Panc1 (cell line): ENCODE measurements at regions not wholly inside any gene's neighbourhood (a gene's known extent, or its start where the extent isn't known, plus 50 kb on each side); places are given as distances from the start of the nearest gene placed in this dataset.

Source experiments
- ATAC-seq: fragments of 200-7000 bp; cut with Tn5 transposase; 2 replicates; pipeline ENCODE4 v1.9.1; 2020; ENCODE audit warnings: mild to moderate bottlenecking, moderate library complexity
- BruUV-seq: library from RNA; stranded (reverse); fragments of 400-500 nt; replicated peaks from 2 replicates; lab custom pipeline; 2021; lab: Mats Ljungman, UMichigan
- CTCF ChIA-PET: fragments of 300-600 bp; sonication (Branson Sonifier 250); formaldehyde crosslinking; loops from one replicate; lab custom pipeline; 2022; ENCODE audit warnings: antibody characterized with exemption; lab: Charles Lee
- POLR2A ChIA-PET: fragments of 300-600 bp; sonication (Branson Sonifier 250); formaldehyde crosslinking; loops from one replicate; lab custom pipeline; 2022; ENCODE audit warnings: antibody characterized with exemption; lab: Charles Lee
- DNase-seq: peaks from one replicate; pipeline ENCODE4 v3.0.0-alpha.2; 2010; ENCODE audit warnings: low read depth, low spot score
- H3K27ac ChIP-seq: 2 replicates; pipeline ENCODE4 v1.5.1; 2011; ENCODE audit warnings: mild to moderate bottlenecking, low read length, inconsistent platforms
- H3K27me3 ChIP-seq: fragments of 200-500 bp; sonication (Bioruptor generic); 2 replicates; pipeline ENCODE4 v1.6.0; 2014; ENCODE audit warnings: low read length, inconsistent platforms; ENCODE audit not compliant: control insufficient read depth, insufficient read depth
- H3K36me3 ChIP-seq: fragments of 200-500 bp; sonication (Bioruptor generic); 2 replicates; pipeline ENCODE4 v1.5.1; 2014; ENCODE audit warnings: inconsistent platforms, mild to moderate bottlenecking, low read length, moderate library complexity; ENCODE audit not compliant: control insufficient read depth, insufficient read depth
- H3K4me1 ChIP-seq: 2 replicates; pipeline ENCODE4 v1.5.1; 2011; ENCODE audit warnings: inconsistent platforms, mild to moderate bottlenecking, low read length, moderate library complexity; ENCODE audit not compliant: control insufficient read depth, insufficient read depth
- H3K4me3 ChIP-seq, 2 experiments: 2 replicates each; pipeline ENCODE4 v1.5.1; 2011 to 2012; ENCODE audit warnings: low read depth in 2 of 2, low read length in 2 of 2, mild to moderate bottlenecking in 2 of 2, inconsistent platforms in 1 of 2, moderate library complexity in 1 of 2
- H3K9me3 ChIP-seq: fragments of 200-500 bp; sonication (Bioruptor generic); 2 replicates; pipeline ENCODE4 v1.5.1; 2014; ENCODE audit warnings: low read depth, mild to moderate bottlenecking, inconsistent platforms, low read length, moderate library complexity; ENCODE audit not compliant: control insufficient read depth, insufficient read depth
- POLR2AphosphoS5 ChIP-seq: IDR thresholded peaks from 2 replicates; pipeline ENCODE4 v1.6.1; 2012; ENCODE audit warnings: mild to moderate bottlenecking, low read depth, low read length, moderate library complexity
- SIN3A ChIP-seq: IDR thresholded peaks from 2 replicates; pipeline ENCODE4 v1.6.1; 2012; ENCODE audit warnings: low read depth, mild to moderate bottlenecking, low read length, moderate library complexity, borderline replicate concordance; ENCODE audit not compliant: insufficient read depth
- TCF7L2 ChIP-seq: IDR thresholded peaks from 2 replicates; pipeline ENCODE4 v1.6.1; 2011; ENCODE audit warnings: mild to moderate bottlenecking, low read depth, low read length, inconsistent platforms
- in situ Hi-C: cut with HindIII; loops from 2 replicates; pipeline ENCODE4 v1.10.0; 2016; ENCODE audit warnings: low sequenced_read_pairs, low pct_unique_long_range_greater_than_20kb
- intact Hi-C: fragments of 100-400 bp; cut with micrococcal nuclease; formaldehyde crosslinking; loops from one replicate; pipeline ENCODE4 v1.10.0; 2022; ENCODE audit not compliant: unreplicated experiment
- TF ChIP-seq, protein P1 (sequence below), 2 experiments: IDR thresholded peaks; 2 replicates each; pipeline ENCODE4 v1.6.1; 2011 to 2012; ENCODE audit warnings: low read depth in 2 of 2, control low read depth in 1 of 2, low read length in 1 of 2, mild to moderate bottlenecking in 1 of 2, moderate library complexity in 1 of 2; ENCODE audit not compliant: insufficient read depth in 1 of 2
- TF ChIP-seq, protein P2 (sequence below): fragments of 450-650 bp; IDR thresholded peaks from 2 replicates; pipeline ENCODE4 v1.5.1; 2017; ENCODE audit warnings: mild to moderate bottlenecking

GRCh38 chr1:112165375-112165774 lies 175.9 kb upstream of the KCND3 start:
- no TSS peak for BruUV-seq
- Histone ChIP-seq H3K27ac (no peak overlapping the region), H3K27me3 (no peaks in the 10 kb centered on the region; the same call in 1 of the 2 replicates), H3K4me1 (no peaks in the 10 kb centered on the region), H3K9me3 (no peaks in the 10 kb centered on the region), H3K36me3 (no peaks in the 10 kb centered on the region), H3K4me3 (no peak overlapping the region)
- in situ Hi-C loops (no loop called here), intact Hi-C loops (no loop called here)
- ATAC-seq (no peak), DNase-seq (no peak)
- CTCF ChIA-PET, result no interaction called here
- no peak for TF ChIP-seq TCF7L2
- TF ChIP-seq POLR2AphosphoS5, result no peak
- TF ChIP-seq, protein P1, sequence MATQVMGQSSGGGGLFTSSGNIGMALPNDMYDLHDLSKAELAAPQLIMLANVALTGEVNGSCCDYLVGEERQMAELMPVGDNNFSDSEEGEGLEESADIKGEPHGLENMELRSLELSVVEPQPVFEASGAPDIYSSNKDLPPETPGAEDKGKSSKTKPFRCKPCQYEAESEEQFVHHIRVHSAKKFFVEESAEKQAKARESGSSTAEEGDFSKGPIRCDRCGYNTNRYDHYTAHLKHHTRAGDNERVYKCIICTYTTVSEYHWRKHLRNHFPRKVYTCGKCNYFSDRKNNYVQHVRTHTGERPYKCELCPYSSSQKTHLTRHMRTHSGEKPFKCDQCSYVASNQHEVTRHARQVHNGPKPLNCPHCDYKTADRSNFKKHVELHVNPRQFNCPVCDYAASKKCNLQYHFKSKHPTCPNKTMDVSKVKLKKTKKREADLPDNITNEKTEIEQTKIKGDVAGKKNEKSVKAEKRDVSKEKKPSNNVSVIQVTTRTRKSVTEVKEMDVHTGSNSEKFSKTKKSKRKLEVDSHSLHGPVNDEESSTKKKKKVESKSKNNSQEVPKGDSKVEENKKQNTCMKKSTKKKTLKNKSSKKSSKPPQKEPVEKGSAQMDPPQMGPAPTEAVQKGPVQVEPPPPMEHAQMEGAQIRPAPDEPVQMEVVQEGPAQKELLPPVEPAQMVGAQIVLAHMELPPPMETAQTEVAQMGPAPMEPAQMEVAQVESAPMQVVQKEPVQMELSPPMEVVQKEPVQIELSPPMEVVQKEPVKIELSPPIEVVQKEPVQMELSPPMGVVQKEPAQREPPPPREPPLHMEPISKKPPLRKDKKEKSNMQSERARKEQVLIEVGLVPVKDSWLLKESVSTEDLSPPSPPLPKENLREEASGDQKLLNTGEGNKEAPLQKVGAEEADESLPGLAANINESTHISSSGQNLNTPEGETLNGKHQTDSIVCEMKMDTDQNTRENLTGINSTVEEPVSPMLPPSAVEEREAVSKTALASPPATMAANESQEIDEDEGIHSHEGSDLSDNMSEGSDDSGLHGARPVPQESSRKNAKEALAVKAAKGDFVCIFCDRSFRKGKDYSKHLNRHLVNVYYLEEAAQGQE (IDR thresholded peaks at IDR 0.05; ENCODE audit: insufficient read depth in 1 of 2, low read depth in 2 of 2, low read length in 1 of 2), result no peak
- TF ChIP-seq, protein P2, sequence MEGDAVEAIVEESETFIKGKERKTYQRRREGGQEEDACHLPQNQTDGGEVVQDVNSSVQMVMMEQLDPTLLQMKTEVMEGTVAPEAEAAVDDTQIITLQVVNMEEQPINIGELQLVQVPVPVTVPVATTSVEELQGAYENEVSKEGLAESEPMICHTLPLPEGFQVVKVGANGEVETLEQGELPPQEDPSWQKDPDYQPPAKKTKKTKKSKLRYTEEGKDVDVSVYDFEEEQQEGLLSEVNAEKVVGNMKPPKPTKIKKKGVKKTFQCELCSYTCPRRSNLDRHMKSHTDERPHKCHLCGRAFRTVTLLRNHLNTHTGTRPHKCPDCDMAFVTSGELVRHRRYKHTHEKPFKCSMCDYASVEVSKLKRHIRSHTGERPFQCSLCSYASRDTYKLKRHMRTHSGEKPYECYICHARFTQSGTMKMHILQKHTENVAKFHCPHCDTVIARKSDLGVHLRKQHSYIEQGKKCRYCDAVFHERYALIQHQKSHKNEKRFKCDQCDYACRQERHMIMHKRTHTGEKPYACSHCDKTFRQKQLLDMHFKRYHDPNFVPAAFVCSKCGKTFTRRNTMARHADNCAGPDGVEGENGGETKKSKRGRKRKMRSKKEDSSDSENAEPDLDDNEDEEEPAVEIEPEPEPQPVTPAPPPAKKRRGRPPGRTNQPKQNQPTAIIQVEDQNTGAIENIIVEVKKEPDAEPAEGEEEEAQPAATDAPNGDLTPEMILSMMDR, result no peak
- no peak for TF ChIP-seq SIN3A
- POLR2A ChIA-PET, result no interaction called here

- CTCF ChIA-PET, result no interaction called here
- TF ChIP-seq POLR2AphosphoS5 (no peak), SIN3A (no peak), TCF7L2 (no peak)
- TF ChIP-seq, protein P1 (IDR thresholded peaks at IDR 0.05; ENCODE audit: insufficient read depth in 1 of 2, low read depth in 2 of 2, low read length in 1 of 2), result no peak
- TF ChIP-seq, protein P2, result no peak
- no peaks in the 10 kb centered on the region for H3K4me1 ChIP-seq
- no peaks in the 10 kb centered on the region for H3K9me3 ChIP-seq
- POLR2A ChIA-PET, result no interaction called here
- no peaks in the 10 kb centered on the region for H3K36me3 ChIP-seq
- intact Hi-C loops (no loop called here), in situ Hi-C loops (no loop called here)
- no TSS peak for BruUV-seq
- DNase-seq (no peak), ATAC-seq (no peak)
- H3K27ac ChIP-seq, result no peak overlapping the region
- no peaks in the 10 kb centered on the region; the same call in 1 of the 2 replicates for H3K27me3 ChIP-seq
- H3K4me3 ChIP-seq, result no peak overlapping the region
These were observed 180.0 kb upstream of the KCND3 start for GRCh38 chr1:112169517-112169916.
